KMS-11 (cell line): ENCODE measurements at regions not wholly inside any gene's neighbourhood (a gene's known extent, or its start where the extent isn't known, plus 50 kb on each side); places are given as distances from the start of the nearest gene placed in this dataset.

Source experiments
- H2AFZ ChIP-seq: fragments of 200-600 bp; sonication (generic); 2 replicates; pipeline ENCODE4 v1.6.1; 2016; ENCODE audit warnings: antibody characterized with exemption, mixed run types, low read depth
- H3K27ac ChIP-seq: fragments of 200-600 bp; sonication (generic); 2 replicates; pipeline ENCODE4 v1.6.1; 2016; ENCODE audit warnings: mild to moderate bottlenecking, mixed run types
- H3K27me3 ChIP-seq: fragments of 200-600 bp; sonication (generic); 2 replicates; pipeline ENCODE4 v1.6.1; 2017; ENCODE audit warnings: mild to moderate bottlenecking, low read depth, mixed run types, moderate library complexity; ENCODE audit not compliant: insufficient read depth
- H3K36me3 ChIP-seq: fragments of 200-600 bp; sonication (generic); 2 replicates; pipeline ENCODE4 v1.6.1; 2017; ENCODE audit warnings: mild to moderate bottlenecking, mixed run types; ENCODE audit not compliant: insufficient read depth
- H3K4me1 ChIP-seq: fragments of 200-600 bp; sonication (generic); 2 replicates; pipeline ENCODE4 v1.6.1; 2016; ENCODE audit warnings: mild to moderate bottlenecking, low read depth, mixed run types; ENCODE audit not compliant: poor library complexity, severe bottlenecking
- H3K4me2 ChIP-seq: fragments of 200-600 bp; sonication (generic); 2 replicates; pipeline ENCODE4 v1.7.0; 2016; ENCODE audit warnings: mild to moderate bottlenecking, mixed run types
- H3K4me3 ChIP-seq: fragments of 200-600 bp; sonication (generic); IDR thresholded peaks from 2 replicates; pipeline ENCODE4 v1.6.1; 2017; ENCODE audit warnings: low read depth, low read length, mixed read lengths; ENCODE audit not compliant: insufficient read depth
- H3K79me2 ChIP-seq: fragments of 200-600 bp; sonication (generic); 2 replicates; pipeline ENCODE4 v1.6.1; 2016; ENCODE audit warnings: low read depth, mixed run types; ENCODE audit not compliant: insufficient read depth
- H3K9ac ChIP-seq: fragments of 200-600 bp; sonication (generic); 2 replicates; pipeline ENCODE4 v1.6.1; 2016; ENCODE audit warnings: mild to moderate bottlenecking, mixed run types
- H4K20me1 ChIP-seq: fragments of 200-600 bp; sonication (generic); 2 replicates; pipeline ENCODE4 v1.6.1; 2016; ENCODE audit warnings: mild to moderate bottlenecking, mixed run types; ENCODE audit not compliant: insufficient read depth
- TF ChIP-seq, protein P1 (sequence below): fragments of 200-600 bp; sonication (generic); conservative IDR thresholded peaks from 2 replicates; pipeline ENCODE4 v1.6.1; 2017; ENCODE audit warnings: low read depth, mild to moderate bottlenecking, antibody characterized with exemption, low read length, moderate library complexity, mixed read lengths

DNA sequence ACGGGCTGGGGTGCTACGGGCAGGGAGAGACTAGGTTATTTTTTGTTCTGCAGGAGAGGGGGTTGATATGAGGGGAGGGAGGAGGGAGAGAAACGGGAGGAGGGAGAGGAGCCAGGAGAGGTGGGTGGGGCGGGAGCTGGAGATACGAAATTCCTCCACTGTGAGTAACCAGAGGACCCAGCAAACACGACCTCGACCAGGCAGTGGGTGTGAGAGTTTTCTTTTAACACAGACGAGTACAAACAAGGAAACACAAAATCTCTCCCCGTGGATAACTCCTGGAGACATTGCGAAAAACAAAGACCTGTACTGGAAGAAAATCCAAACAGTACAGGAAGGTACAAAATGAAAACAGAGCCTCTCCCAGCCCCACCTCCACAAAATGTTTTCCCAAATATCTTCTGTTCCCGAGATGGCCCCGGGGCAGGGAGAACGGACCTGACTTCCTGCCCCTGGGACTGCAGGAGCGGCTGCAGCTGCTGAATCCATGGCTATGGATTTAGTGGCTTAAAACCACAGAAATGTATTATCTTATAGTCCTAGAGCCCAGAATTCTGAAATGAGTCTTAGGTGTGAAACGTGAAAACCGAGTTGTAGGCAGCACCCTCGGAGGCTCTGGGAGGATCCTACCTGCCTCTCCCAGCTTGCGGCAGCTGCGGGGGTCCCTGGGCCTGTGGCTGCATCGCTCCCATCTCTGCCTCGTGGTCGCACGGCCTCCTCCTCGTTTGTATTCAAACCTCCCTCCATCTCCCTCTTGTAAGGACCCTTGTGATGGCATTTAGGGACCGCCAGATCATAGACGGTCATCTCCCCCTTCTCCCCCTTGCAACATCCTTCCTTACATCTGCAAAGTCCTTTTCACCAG lies 82.2 kb downstream of the RIPK4 start:
- H3K4me3 ChIP-seq = no peak overlapping the region
- H3K9ac ChIP-seq = no peak overlapping the region
- no peak overlapping the region for H2AFZ ChIP-seq
- TF ChIP-seq, protein P1, sequence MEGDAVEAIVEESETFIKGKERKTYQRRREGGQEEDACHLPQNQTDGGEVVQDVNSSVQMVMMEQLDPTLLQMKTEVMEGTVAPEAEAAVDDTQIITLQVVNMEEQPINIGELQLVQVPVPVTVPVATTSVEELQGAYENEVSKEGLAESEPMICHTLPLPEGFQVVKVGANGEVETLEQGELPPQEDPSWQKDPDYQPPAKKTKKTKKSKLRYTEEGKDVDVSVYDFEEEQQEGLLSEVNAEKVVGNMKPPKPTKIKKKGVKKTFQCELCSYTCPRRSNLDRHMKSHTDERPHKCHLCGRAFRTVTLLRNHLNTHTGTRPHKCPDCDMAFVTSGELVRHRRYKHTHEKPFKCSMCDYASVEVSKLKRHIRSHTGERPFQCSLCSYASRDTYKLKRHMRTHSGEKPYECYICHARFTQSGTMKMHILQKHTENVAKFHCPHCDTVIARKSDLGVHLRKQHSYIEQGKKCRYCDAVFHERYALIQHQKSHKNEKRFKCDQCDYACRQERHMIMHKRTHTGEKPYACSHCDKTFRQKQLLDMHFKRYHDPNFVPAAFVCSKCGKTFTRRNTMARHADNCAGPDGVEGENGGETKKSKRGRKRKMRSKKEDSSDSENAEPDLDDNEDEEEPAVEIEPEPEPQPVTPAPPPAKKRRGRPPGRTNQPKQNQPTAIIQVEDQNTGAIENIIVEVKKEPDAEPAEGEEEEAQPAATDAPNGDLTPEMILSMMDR = no peak
- no peaks in the 10 kb centered on the region for H3K4me1 ChIP-seq
- H4K20me1 ChIP-seq = no peaks in the 10 kb centered on the region
- no peaks in the 10 kb centered on the region for H3K36me3 ChIP-seq
- no peak overlapping the region for H3K27ac ChIP-seq
- H3K79me2 ChIP-seq = no peaks in the 10 kb centered on the region
- H3K4me2 ChIP-seq = no peak overlapping the region
- peaks cover 38% of the 10 kb centered on the region for H3K27me3 ChIP-seq

GRCh38 chr21:41683815-41684214 lies 83.0 kb downstream of the RIPK4 start:
- H3K27me3 ChIP-seq = peaks cover 44% of the 10 kb centered on the region

DNA sequence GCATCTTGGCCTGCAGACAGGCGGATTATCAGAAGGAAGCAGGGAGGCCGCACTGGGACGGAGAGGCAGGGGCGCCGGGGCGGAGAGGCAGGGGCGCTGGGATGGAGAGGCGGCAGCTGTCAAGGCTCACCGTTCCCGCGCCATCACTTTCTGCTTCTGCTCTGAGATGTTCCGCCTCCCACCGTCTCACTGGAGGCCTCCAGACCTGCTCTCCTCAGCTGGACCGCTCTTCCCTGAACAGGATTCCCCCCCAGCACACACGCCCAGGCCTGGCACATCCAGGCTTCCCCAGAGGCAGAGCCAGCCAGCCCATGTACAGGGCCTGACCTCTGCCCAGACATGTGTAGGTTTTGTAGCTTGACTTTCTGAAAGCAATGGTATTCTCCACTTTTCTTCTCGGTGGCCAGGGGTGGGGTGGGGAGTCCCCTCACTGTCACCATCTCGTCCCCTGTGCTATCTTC lies 84.1 kb downstream of the RIPK4 start:
- H3K4me1 ChIP-seq = no peaks in the 10 kb centered on the region
- TF ChIP-seq, protein P1 = no peak
- H3K79me2 ChIP-seq = no peaks in the 10 kb centered on the region
- no peak overlapping the region for H3K9ac ChIP-seq
- no peak overlapping the region for H3K27ac ChIP-seq
- no peak overlapping the region for H2AFZ ChIP-seq
- H3K4me3 ChIP-seq = no peak overlapping the region
- peaks cover 35% of the 10 kb centered on the region for H3K27me3 ChIP-seq
- no peaks in the 10 kb centered on the region for H4K20me1 ChIP-seq
- H3K4me2 ChIP-seq = no peak overlapping the region
- H3K36me3 ChIP-seq = no peaks in the 10 kb centered on the region

More at GRCh38 chr21:41683815-41684214, 83.0 kb downstream of the RIPK4 start:
- Histone ChIP-seq H4K20me1 (no peaks in the 10 kb centered on the region), H3K27ac (no peak overlapping the region), H3K4me1 (no peaks in the 10 kb centered on the region), H3K4me3 (no peak overlapping the region), H3K4me2 (no peak overlapping the region), H3K36me3 (no peaks in the 10 kb centered on the region), H3K79me2 (no peaks in the 10 kb centered on the region), H3K9ac (no peak overlapping the region), H2AFZ (no peak overlapping the region)
- TF ChIP-seq, protein P1 = no peak

GRCh38 chr21:41681939-41682718 lies 84.7 kb downstream of the RIPK4 start:
- no peak overlapping the region for H3K4me3 ChIP-seq
- no peak overlapping the region for H3K4me2 ChIP-seq
- H2AFZ ChIP-seq = no peak overlapping the region
- no peaks in the 10 kb centered on the region for H3K36me3 ChIP-seq
- TF ChIP-seq, protein P1 = no peak
- no peaks in the 10 kb centered on the region for H3K4me1 ChIP-seq
- H3K27ac ChIP-seq = no peak overlapping the region
- H3K27me3 ChIP-seq = peaks cover 35% of the 10 kb centered on the region
- no peaks in the 10 kb centered on the region for H3K79me2 ChIP-seq
- no peaks in the 10 kb centered on the region for H4K20me1 ChIP-seq
- H3K9ac ChIP-seq = no peak overlapping the region
